VCaP (cell line): ENCODE measurements at regions not wholly inside any gene's neighbourhood (a gene's known extent, or its start where the extent isn't known, plus 50 kb on each side); places are given as distances from the start of the nearest gene placed in this dataset.

Experiments
- H3K27ac ChIP-seq: fragments of 450-650 bp; 2 replicates; pipeline ENCODE4 v1.5.1; 2017
- CTCF ChIP-seq: fragments of 450-650 bp; conservative IDR thresholded peaks from 2 replicates; pipeline ENCODE4 v1.5.1; 2017; ENCODE audit warnings: mild to moderate bottlenecking, moderate library complexity

- peak; percentile 95 for TF ChIP-seq CTCF
- peak overlapping the region; percentile 71 for H3K27ac ChIP-seq
Measured at GRCh38 chr21:36260030-36260787, 59.8 kb upstream of the MORC3 start.

- peak; percentile 64 for TF ChIP-seq CTCF
- peak overlapping the region; percentile 71 for H3K27ac ChIP-seq
Measured at GRCh38 chr21:36260802-36261201, 59.2 kb upstream of the MORC3 start.

- peak overlapping the region; percentile 71; the same call in 1 of the 2 replicates for H3K27ac ChIP-seq
- no peak for TF ChIP-seq CTCF
Measured at GRCh38 chr21:36261459-36261858, 58.5 kb upstream of the MORC3 start.

- no peak for TF ChIP-seq CTCF
- H3K27ac ChIP-seq, result no peak overlapping the region
Measured at GRCh38 chr21:36263797-36264196, 56.2 kb upstream of the MORC3 start.

- TF ChIP-seq CTCF, result no peak
- H3K27ac ChIP-seq, result no peak overlapping the region
Measured at GRCh38 chr21:36265431-36265830, 54.6 kb upstream of the MORC3 start.

- peak overlapping the region; percentile 45 for H3K27ac ChIP-seq
Measured at GRCh38 chr21:36267828-36268227, 52.2 kb upstream of the MORC3 start.

- peak overlapping the region; percentile 45 for H3K27ac ChIP-seq
Measured at GRCh38 chr21:36268264-36268663, 51.7 kb upstream of the MORC3 start.
